ENCODE measurements at regions not wholly inside any gene's neighbourhood (a gene's known extent, or its start where the extent isn't known, plus 50 kb on each side); places are given as distances from the start of the nearest gene placed in this dataset.

DNA sequence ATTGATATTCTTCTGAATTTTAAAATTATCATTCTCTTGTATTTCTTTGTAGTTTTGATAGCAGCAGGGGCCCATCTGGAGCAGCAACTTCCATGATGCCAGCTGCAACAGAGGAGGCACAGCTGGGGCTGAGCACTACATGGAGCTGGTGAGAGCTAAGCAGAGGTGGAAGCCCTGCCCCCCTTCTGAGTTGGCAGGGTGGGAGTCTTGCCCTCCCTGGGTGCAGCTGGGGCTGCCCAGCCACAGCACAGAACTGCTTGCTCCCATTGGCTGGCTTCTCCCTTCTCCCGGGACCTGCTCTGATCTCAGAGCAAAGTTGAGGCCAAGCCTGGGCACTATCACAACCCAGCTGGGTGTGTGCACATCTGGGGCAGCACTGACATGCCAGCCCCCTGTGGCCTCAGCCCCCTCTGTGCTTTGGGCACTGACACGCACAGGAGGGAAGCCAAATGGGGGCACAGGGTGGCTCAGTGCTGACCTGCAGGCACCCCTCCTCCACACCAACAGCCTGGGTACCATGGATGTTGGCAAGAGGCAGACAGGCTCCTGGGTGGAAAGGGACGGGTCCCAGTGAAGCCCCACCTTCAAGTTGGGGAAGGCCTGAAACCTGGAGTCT is 69.1 kb upstream of the EYA4 start:
- DNase-seq (ENCODE audit: low read depth in 1 of 2, low spot score in 1 of 2) = no peak

DNA sequence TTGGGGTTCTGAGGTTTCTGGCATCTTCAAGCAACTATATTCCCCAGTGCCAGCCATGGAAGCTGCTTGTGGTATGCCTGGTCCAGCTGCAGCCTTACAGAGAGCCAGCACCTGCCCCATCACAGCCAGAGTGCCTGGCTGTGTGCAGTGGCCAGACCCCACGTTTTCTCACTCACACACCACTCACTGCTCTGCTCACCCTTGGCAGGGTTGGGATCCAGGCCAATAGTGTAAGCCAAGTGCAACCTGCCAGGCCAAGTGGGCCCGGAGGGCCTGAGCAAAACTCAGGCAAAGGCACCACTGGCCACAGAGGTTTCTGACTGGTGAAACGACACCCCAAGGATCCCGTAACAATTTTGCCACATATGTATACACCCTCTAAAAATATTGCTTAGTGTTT is 67.9 kb upstream of the EYA4 start:
- DNase-seq (ENCODE audit: low read depth in 1 of 2, low spot score in 1 of 2) = no peak

DNA sequence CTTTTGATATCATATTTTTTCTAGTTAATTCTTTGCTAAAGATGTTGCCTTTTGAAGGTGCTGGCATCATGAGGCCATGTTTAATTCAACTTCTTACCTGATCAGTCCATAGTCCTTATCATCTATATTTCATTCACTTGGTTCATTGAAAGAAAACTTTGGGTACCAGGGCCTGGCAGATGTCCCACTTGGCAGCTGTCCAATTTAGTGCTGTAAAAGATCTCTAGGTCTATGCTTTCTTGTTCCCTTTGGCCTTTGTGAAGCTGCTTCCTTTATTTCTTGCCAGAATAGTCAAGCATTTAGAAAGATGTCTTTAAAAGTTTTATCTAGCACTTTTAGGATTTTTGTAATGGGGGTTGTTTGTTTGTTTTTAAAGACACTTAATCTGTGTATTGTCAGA is 61.7 kb upstream of the EYA4 start:
- DNase-seq (ENCODE audit: low read depth in 1 of 2, low spot score in 1 of 2) = no peak

DNA sequence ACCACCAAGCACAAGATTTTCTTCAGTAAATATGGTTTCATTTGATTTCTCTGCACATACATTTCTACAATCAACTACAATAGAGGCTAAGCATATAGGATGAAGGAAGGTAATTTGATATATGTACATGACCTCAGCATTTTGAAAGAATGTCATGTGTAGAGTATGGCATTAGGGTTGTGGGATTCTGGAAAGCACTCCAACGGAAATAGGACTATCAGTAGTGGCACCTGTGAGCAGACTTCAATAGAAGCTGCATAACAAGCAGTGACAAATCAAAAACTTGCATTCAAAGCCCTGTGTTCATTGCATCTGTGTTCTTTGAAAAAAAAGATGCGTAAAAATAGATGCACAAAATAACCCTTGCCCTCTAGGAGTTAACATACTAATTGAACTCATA is 57.5 kb upstream of the EYA4 start:
- no peak for DNase-seq (ENCODE audit: low read depth in 1 of 2, low spot score in 1 of 2)

DNA sequence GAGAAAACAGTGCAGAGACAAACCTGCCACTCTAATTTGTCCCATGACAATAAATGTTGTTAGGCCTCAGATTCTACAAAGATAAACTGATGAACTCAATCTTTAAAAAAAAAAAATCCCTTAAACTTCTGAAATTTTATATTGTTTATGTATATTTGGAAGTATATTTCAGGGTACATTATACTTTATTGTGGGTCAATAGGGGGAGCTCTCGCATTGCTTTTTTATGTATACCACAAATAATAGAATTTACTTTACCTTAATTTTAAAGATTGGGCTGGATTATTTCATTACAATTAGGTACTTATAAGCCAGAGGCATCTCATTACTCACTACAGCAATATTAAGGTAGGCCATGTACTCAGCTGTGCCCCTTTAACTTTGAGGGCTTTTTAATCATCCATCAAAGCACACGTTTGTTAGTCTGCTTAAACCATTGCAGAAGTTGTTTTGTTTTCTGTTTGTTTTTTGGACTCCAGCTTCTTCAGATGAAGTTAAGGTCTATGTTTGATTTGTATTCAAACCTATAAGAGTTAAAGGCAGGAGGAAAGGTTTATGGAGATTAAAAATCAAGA is 56.3 kb upstream of the EYA4 start:
- no peak for DNase-seq (ENCODE audit: low read depth in 1 of 2, low spot score in 1 of 2)

DNA sequence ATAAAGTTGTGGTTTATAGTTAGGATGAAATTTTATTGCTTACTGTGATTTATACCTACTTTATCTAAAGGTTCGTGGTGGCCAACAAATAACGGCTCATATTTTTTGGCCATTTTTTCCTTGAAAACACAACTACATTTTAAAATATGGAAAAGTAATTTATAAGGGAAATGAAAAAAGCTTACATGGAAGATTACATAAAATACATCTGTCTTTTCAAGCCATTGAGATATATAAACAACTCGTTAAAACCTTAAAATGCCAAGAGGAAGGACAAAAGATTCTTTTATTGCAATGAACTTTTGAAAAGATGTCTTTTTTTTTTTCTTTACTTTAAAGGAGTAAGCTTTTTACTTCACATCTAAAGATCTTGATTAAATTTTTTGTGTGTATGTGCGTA is 55.4 kb upstream of the EYA4 start:
- no peak for DNase-seq (ENCODE audit: low read depth in 1 of 2, low spot score in 1 of 2)

DNA sequence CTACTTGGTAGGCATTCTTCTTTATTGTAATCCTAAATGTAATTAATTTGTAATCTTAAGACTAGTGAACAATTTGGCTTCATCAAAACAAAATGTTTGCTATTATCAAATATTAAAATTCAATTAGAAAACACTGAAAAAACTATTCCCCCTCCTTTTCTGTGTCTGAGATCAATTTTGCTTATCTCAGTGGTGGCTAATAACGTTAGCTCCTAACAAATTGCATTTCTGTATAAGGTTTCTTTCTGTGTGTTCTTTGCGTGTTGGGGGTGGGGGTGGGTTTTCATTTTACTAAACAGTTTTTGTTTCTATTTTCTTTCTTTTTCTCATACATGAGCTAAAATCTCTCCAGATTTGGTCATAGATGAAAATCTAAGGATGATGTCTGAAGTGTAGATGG is 54.0 kb upstream of the EYA4 start:
- no peak for DNase-seq (ENCODE audit: low read depth in 1 of 2, low spot score in 1 of 2)

DNA sequence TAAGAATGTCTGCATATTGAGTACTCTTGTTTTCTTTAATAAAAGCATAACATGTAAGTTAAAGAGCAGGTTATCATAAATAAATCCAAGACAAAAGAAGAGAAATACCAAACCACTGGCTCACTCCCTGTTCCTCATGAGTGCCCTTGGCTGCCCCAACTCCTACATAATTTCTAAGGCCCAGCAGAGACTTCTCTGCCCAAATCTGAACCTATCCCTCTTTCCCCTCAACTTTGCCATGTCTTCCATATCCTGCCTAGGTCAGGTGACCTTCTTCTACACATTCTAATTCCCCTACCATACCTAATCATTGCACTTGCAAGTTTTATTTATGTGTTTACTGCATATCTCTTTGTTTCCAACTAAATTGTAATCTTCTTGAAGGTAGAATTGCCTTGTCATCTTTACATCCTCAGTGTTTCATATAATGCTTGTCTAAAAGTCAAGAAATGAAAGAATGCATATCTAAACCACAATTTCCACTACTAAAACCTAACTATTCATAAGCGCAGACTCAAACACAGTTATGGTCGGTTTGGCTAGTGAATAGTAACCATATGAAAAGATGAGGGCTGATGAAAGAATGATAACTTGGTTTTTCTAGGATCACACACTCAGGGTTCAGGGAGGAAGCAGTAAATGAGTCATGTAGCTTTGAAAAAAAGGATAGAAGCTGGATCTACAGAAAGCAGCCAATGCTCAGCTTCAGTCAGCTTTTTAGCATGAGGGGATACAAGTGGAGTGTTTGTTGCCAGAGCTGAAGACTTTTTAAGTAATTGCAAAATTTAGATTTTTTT is 53.3 kb upstream of the EYA4 start:
- DNase-seq (ENCODE audit: low read depth in 1 of 2, low spot score in 1 of 2) = no peak

DNA sequence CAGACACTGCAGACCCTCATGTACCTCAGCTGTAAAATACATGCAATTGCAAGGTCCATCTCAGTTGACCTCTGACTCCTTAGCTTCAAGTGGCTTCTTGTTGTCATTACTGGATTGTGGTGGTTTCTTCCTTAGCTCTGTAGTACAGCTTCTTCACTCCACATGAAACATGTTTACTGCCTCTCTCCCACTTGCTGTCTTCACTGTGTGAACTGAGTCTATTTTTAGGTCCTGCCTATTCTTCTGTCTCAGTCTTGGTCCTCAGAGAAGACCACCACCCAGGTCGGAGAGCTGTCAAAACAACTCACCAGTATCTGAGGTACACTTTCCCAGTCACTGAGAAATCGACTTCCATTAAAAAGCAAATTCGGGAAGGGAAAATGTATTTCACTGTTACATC is 50.2 kb upstream of the EYA4 start:
- DNase-seq (ENCODE audit: low read depth in 1 of 2, low spot score in 1 of 2) = no peak

DNA sequence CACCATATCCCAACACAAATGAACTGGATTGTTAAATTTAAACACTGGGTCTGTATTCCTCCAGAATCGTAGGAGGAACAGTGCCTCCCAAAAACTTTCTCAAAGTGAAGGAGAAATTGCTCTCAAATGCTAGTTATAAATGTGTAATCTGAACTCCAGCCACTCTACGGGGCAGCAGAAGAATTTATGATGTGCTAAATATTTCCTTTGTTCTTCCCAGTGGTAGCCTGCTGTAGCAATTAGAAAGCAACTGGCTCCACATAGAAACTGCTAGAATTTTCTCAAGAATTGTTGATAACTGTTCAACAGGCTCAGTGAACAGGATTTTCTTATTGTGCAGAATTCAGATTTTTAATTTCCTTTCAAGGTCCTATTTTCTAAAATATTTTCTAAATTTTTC is 49.8 kb upstream of the EYA4 start:
- DNase-seq (ENCODE audit: low read depth in 1 of 2, low spot score in 1 of 2) = no peak
